T47D (cell line): ENCODE measurements at regions not wholly inside any gene's neighbourhood (a gene's known extent, or its start where the extent isn't known, plus 50 kb on each side); places are given as distances from the start of the nearest gene placed in this dataset.
"Not testable (repeated sequence)": the region's sequence is repeated elsewhere in the genome, so short reads cannot be mapped to it uniquely, and the experiment has no call there.

Experiments
- DNase-seq, 2 experiments: peaks; one replicate each; pipeline versions ENCODE4 v3.0.0 to v3.0.0-alpha.2; 2011 to 2012; ENCODE audit warnings: low read depth in 1 of 2, low spot score in 1 of 2
- JUND ChIP-seq: IDR thresholded peaks from 2 replicates; pipeline ENCODE4 v1.6.1; 2012; ENCODE audit warnings: low read depth
- in situ Hi-C: cut with HindIII; loops from 2 replicates; pipeline ENCODE4 v1.10.0; 2016; ENCODE audit warnings: low sequenced_read_pairs, low pct_unique_long_range_greater_than_20kb

DNA sequence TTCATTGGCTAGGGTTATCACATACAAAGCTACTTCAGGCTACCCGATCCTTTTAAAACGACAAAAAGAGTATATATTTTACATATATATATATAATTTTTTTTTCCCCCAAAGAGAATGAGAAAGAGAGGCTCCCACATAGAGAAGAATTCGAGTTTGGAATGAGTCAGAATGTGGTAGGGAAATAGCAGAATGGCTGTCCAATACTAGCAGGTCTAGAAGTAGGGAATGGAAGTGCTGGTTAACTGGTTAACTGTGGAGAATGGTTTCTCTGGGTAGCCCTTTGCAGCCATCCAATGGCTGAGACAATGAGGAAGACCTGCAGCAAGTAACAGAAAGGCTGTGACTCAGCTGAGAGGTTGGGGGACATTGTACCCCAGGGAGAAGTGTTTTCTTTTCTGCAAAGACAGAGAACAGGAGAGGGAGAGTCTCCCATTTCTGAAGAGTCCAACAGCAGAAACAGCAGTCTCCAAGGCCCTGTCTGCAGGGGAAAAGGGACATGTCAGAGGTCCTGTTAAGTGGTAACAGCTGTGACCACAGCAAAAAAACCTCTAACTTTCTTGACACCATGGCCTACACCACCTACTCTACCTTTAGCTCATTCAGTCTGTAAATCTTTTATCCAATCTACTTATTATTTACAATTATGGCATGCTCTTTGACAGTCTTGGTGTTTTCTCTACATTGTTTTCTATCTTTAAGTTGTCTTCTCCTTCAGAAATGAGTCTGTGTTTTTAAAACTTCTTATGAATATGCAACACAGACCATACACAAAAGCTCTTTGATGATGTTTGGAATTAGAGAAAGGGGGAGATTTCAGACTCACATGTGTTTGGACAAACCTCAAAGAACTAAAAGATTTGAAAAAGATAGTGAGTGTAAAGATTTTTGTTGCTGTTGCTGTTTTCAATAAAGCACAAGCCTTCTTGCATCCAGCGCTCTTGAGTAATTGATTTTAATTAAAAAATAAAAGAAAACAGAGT, 116.1 kb upstream of the SLC7A14 start:
- in situ Hi-C loops = no loop called here
- no peak for DNase-seq
- TF ChIP-seq JUND = no peak

DNA sequence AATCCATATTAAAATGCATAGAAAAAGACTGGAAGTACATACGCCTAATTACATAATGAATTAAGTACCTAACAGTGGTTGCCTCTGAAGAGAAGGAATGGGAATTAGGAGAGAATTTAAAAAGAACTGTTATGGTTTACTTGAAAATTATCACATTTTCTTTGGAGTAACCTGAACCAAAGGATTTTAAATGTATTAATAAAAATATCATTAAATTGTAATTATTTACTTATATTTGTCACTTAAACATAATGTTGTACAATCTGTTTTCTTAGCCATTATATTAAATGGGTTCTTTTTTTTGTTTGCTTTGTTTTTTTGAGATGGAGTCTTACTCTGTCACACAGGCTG, 114.2 kb upstream of the SLC7A14 start:
- in situ Hi-C loops = no loop called here
- no peak for TF ChIP-seq JUND

DNA sequence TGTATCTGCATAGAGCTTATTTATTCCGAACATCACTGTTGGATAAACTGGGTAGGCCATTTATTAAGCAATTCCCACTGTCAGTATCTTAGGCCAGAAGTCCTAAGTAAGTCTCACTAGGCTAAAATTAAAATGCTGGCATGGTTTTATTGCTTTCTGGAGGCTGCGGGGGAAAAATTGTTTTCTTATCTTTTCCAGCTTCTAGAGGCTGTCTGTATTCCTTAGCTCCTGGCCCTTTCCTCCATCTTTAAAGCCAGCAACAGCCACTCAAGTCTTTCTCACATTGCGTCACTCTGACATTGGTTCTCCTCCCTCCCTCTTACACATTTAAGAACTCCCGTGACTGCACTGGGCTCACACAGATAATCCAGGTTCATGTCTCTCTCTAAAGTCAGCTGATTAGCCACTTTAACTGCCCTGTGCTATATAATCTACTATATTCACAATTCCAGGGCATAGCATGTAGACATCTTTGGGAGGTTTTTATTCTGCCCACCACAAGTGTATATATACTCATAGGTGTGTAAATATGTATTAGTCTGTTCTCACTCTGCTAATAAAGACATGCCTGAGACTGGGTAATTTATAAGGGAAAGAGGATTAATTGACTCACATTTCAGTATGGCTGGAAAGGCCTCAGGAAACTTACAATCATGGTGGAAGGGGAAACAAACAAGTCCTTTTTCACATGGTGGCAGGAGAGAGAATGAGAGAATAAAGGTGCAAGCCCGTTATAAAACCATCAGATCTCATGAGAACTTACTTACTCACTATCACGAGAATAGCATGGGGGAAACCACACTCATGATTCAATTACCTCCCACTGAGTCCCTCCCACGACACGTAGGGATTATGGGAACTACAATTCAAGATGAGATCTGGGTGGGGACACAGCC, 113.5 kb upstream of the SLC7A14 start:
- in situ Hi-C loops = no loop called here
- DNase-seq = no peak
- no peak for TF ChIP-seq JUND

More for the DNA sequence above, 114.2 kb upstream of the SLC7A14 start:
- no peak for DNase-seq

DNA sequence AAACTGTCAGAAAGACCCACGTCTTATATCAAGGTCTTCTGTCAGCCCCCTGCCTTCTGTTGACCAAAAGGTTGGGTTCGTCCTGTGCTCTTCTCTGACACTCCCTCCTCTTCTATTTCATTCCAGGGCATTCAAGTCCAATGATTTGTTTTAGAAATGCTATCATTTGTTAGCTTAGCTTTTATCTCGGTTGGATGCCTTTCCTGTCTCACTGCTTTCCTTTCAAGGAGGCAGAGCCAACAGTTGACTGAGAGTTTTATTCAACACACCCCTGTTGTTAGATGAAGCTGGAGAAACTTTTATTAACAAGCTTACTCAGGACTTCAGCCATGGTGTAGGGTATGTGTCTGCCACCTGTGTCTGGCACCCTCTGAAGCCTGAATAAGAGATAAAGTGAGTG, 112.0 kb upstream of the SLC7A14 start:
- no peak for TF ChIP-seq JUND
- DNase-seq = no peak
- in situ Hi-C loops = no loop called here

DNA sequence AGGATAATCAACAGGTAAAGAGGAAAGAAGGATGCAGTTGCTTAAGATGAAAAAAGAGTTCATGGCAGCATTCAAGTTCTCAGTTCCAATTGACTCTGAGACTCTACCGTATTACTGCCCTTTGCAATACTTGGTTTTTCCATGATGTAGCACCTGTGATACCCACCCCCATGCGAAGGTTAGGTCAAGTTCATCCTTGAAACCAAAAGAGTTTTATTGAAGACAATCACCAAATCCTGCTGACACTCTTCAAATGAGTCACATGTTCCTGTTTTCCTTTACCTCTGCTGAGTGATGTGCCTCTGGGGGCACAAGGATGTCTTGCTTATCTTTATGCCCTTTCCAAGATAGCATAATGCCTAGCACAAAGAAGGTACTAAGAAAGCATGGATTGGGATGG, 111.3 kb upstream of the SLC7A14 start:
- no peak for DNase-seq
- in situ Hi-C loops = no loop called here
- no peak for TF ChIP-seq JUND

DNA sequence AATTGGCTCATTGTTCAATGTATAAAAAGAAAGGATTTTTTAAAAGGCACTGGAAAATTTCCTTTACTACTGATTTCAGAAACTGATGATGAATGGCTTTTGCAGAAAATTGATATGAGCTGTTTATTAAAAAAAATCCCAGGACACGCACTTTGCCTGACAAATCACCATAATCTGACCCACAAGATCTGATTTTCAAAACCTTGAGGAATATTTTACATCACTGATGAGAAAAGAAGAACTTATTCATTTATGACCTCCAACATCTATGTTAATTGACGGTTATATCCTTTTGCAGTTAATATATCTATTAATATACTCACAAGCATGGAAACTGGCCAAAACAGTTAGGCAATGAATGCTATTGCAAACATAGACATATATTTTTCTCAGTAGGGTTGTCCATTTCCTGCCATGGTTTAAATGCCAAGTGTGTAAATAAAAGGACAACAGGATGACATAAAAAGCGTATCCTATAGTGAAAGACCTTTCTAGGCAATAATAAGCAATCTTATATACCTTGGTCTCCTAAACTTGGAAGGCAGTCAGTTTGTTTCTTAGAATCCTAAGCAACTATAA, 109.7 kb upstream of the SLC7A14 start:
- in situ Hi-C loops = no loop called here
- TF ChIP-seq JUND = no peak
- DNase-seq = no peak

GRCh38 chr3:170692720-170693119, 106.8 kb upstream of the SLC7A14 start:
- in situ Hi-C loops = no loop called here
- DNase-seq = no peak
- TF ChIP-seq JUND = no peak

DNA sequence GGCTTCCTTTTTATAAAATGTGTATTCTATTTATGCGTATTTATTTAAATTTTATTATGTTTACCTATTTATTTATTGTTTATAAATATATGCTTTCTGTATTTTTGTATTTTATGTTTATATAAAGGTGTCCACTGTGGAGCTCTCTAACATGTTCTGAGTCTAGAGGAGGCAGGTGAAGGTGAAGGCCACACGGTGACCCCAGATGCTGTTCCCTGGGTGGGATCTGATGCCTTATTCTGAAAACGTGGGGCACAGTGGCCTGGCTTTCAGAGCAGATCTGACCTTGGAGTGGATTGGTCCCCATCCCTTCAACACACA, 104.7 kb upstream of the SLC7A14 start:
- in situ Hi-C loops = no loop called here
- no peak for TF ChIP-seq JUND
- no peak for DNase-seq

GRCh38 chr3:170689893-170690660, 104.2 kb upstream of the SLC7A14 start:
- no peak for TF ChIP-seq JUND
- peak; percentile 46 to 81 for DNase-seq
- in situ Hi-C loops = no loop called here

GRCh38 chr3:170689296-170689829, 103.5 kb upstream of the SLC7A14 start:
- in situ Hi-C loops = no loop called here
- peak; percentile 57; the same call in 1 of the 2 replicates for TF ChIP-seq JUND
- DNase-seq = peak; percentile 56 to 88

DNA sequence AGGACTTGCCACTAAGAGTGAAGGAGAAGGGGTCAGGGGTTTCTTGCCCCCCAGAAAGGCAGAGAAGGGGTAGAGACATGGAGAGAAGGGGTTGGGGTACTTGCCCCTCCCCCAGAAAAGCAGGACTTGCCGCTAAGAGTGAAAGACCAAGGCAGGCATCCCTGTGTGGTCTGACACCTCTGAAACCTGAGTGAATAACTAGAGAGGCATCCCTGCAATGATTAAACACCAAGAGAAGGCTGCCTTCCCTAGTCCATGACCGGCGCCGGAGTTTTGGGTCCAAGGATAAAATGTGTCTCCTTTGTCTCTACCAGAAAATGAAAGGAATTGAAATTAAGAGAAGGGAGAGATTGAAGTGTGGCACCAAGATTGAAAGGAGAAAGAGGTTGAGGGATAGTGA, 102.3 kb upstream of the SLC7A14 start:
- DNase-seq, in situ Hi-C loops: not testable (repeated sequence)

- no peak for TF ChIP-seq JUND
- DNase-seq = no peak
- in situ Hi-C loops = no loop called here
These were observed 94.7 kb upstream of the SLC7A14 start for GRCh38 chr3:170680593-170680992.
